ENCODE measurements at regions not wholly inside any gene's neighbourhood (a gene's known extent, or its start where the extent isn't known, plus 50 kb on each side); places are given as distances from the start of the nearest gene placed in this dataset.
A peak's percentile ranks its signal among the peaks of the same experiment; 100 is the strongest.

DNA sequence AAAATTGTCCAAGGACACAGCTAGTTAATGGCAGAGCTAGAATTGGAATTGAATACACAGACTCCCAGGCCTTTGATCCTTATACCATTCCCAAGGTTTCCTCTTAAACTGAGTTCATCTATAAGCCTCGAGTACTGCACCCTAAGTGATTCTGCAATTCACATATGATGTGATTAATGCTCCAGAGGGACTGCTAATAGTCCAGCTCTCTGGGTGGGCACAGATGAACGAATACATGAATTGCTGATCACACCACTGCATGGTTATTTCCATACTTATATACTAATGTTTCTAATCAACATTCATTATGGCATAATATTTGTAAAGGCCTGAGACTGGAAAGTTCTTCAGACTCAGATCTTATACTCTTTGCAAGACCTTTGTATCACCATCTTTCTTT lies 101.8 kb downstream of the NUFIP1 start:
- CTCF ChIA-PET: no interaction called here

GRCh38 chr13:44884076-44884729 lies 105.1 kb downstream of the NUFIP1 start:
- CTCF ChIA-PET: no interaction called here
- TF ChIP-seq EZH2 (IDR thresholded peaks at IDR 0.05; ENCODE audit: low read depth): no peak
- TF ChIP-seq, protein P1, sequence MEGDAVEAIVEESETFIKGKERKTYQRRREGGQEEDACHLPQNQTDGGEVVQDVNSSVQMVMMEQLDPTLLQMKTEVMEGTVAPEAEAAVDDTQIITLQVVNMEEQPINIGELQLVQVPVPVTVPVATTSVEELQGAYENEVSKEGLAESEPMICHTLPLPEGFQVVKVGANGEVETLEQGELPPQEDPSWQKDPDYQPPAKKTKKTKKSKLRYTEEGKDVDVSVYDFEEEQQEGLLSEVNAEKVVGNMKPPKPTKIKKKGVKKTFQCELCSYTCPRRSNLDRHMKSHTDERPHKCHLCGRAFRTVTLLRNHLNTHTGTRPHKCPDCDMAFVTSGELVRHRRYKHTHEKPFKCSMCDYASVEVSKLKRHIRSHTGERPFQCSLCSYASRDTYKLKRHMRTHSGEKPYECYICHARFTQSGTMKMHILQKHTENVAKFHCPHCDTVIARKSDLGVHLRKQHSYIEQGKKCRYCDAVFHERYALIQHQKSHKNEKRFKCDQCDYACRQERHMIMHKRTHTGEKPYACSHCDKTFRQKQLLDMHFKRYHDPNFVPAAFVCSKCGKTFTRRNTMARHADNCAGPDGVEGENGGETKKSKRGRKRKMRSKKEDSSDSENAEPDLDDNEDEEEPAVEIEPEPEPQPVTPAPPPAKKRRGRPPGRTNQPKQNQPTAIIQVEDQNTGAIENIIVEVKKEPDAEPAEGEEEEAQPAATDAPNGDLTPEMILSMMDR (conservative IDR thresholded peaks at IDR 0.05): no peak
- no peaks in the 10 kb centered on the region for H3K9me3 ChIP-seq (ENCODE audit: insufficient read depth, low read depth)
- H3K4me3 ChIP-seq: no peak overlapping the region
- H3K36me3 ChIP-seq (ENCODE audit: low read depth): no peaks in the 10 kb centered on the region
- POLR2A ChIA-PET (ENCODE audit: unreplicated experiment): no interaction called here
- no peaks in the 10 kb centered on the region for H3K4me1 ChIP-seq (replicated peaks; ENCODE audit: insufficient read depth)
- no peaks in the 10 kb centered on the region for H3K27me3 ChIP-seq (ENCODE audit: insufficient read depth, low read depth)
- H3K4me2 ChIP-seq: no peak overlapping the region
- H3K27ac ChIP-seq: no peak overlapping the region
- H3K9me2 ChIP-seq (ENCODE audit: insufficient read depth): no peaks in the 10 kb centered on the region
- BruUV-seq (replicated peaks): no TSS peak
- H3F3A ChIP-seq (ENCODE audit: insufficient read depth, low read depth): no peaks in the 10 kb centered on the region
- no peaks in the 10 kb centered on the region for H4K20me1 ChIP-seq (ENCODE audit: insufficient read depth)
- DNase-seq: no peak
- no peaks in the 10 kb centered on the region for H3K79me2 ChIP-seq (ENCODE audit: low read depth)
- no peak overlapping the region for H2AFZ ChIP-seq
- intact Hi-C loops (cut with micrococcal nuclease; ENCODE audit: unreplicated experiment): no loop called here

More for the DNA sequence above, 101.8 kb downstream of the NUFIP1 start:
- no peak overlapping the region for H3K27ac ChIP-seq
- H3K27me3 ChIP-seq (ENCODE audit: insufficient read depth, low read depth): no peaks in the 10 kb centered on the region
- no peaks in the 10 kb centered on the region for H3K9me3 ChIP-seq (ENCODE audit: insufficient read depth, low read depth)
- no peaks in the 10 kb centered on the region for H3K79me2 ChIP-seq (ENCODE audit: low read depth)
- intact Hi-C loops (cut with micrococcal nuclease; ENCODE audit: unreplicated experiment): no loop called here
- no peaks in the 10 kb centered on the region for H3K9me2 ChIP-seq (ENCODE audit: insufficient read depth)
- H3K4me1 ChIP-seq (replicated peaks; ENCODE audit: insufficient read depth): no peaks in the 10 kb centered on the region
- no peaks in the 10 kb centered on the region for H3K36me3 ChIP-seq (ENCODE audit: low read depth)
- TF ChIP-seq EZH2 (IDR thresholded peaks at IDR 0.05; ENCODE audit: low read depth): no peak
- TF ChIP-seq, protein P1 (conservative IDR thresholded peaks at IDR 0.05): no peak
- H3F3A ChIP-seq (ENCODE audit: insufficient read depth, low read depth): no peaks in the 10 kb centered on the region
- no peak overlapping the region for H2AFZ ChIP-seq
- no peaks in the 10 kb centered on the region for H4K20me1 ChIP-seq (ENCODE audit: insufficient read depth)
- DNase-seq: no peak
- no peak overlapping the region for H3K4me2 ChIP-seq
- BruUV-seq (replicated peaks): no TSS peak
- POLR2A ChIA-PET (ENCODE audit: unreplicated experiment): no interaction called here
- no peak overlapping the region for H3K4me3 ChIP-seq

DNA sequence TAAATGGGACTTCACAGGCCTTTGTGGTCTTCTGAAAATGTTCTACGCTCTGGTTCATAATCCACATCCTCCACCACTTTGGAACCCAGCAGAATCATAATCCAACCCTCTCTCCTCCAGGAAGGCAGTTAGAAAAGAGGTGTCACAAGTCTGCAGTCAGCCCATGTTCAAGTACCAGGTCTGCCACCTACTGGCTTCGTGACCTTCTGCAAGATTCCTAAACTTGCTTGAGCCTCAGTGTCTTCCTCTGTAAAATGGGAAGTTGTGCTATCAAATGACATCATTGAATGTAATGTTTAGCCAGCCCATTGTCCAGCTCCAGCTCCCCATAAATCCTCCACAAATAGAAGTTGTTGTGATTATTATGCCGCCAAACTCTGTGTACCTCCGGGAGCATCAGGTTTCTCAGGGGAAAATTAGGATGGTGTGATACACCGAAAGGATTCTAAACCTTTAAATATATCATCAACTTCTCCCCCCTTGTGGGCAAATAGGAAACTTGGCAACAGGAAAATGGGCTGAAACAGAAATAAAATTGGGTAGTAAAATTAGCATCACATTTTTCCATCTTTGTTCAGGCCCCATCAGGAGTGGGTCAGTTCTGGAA lies 109.7 kb downstream of the NUFIP1 start:
- no peak overlapping the region for H2AFZ ChIP-seq
- no peak overlapping the region for H3K4me2 ChIP-seq
- H3K9me3 ChIP-seq (ENCODE audit: insufficient read depth, low read depth): no peaks in the 10 kb centered on the region
- intact Hi-C loops (cut with micrococcal nuclease; ENCODE audit: unreplicated experiment): loop anchor here (10.0 kb wide), 1 partner anchor 145 kb away; no protein-coding TSS in a partner anchor
- POLR2A ChIA-PET (ENCODE audit: unreplicated experiment): no interaction called here
- no peak overlapping the region for H3K4me3 ChIP-seq
- peak in 1 of 2 experiments; percentile 12 for DNase-seq
- H3K4me1 ChIP-seq (replicated peaks; ENCODE audit: insufficient read depth): no peaks in the 10 kb centered on the region
- no peaks in the 10 kb centered on the region for H3K9me2 ChIP-seq (ENCODE audit: insufficient read depth)
- no peaks in the 10 kb centered on the region for H3K36me3 ChIP-seq (ENCODE audit: low read depth)
- CTCF ChIA-PET: no interaction called here
- TF ChIP-seq EZH2 (IDR thresholded peaks at IDR 0.05; ENCODE audit: low read depth): no peak
- TF ChIP-seq, protein P1 (conservative IDR thresholded peaks at IDR 0.05): peak; percentile 65
- BruUV-seq (replicated peaks): no TSS peak
- no peaks in the 10 kb centered on the region for H4K20me1 ChIP-seq (ENCODE audit: insufficient read depth)
- H3K27me3 ChIP-seq (ENCODE audit: insufficient read depth, low read depth): no peaks in the 10 kb centered on the region
- no peaks in the 10 kb centered on the region for H3F3A ChIP-seq (ENCODE audit: insufficient read depth, low read depth)
- H3K79me2 ChIP-seq (ENCODE audit: low read depth): no peaks in the 10 kb centered on the region
- no peak overlapping the region for H3K27ac ChIP-seq
